ENCODE measurements at regions not wholly inside any gene's neighbourhood (a gene's known extent, or its start where the extent isn't known, plus 50 kb on each side); places are given as distances from the start of the nearest gene placed in this dataset.

DNA sequence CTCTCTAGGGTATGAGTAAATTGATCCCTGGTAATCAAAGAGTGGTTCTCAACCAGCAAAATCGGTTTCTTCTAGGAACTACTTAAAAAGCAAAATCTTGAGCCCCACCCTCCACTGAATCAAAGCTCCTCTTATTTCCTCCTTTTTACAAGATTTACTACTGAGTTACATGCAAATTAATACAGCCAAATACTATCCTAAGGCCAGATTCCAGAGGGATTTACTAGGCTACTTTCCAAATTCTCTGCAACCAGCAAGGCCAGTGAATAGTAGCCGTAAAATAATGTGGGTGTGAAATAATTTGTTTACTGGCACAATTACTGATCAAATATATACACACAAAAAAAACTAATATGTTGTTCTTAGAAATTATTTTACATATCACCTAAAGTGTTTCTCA lies 1583.8 kb downstream of the NCAM2 start:
- no peaks in the 10 kb centered on the region for H3K36me3 Mint-ChIP-seq
- H3K27ac Mint-ChIP-seq = no peak overlapping the region
- no peaks in the 10 kb centered on the region for H3K4me1 Mint-ChIP-seq (ENCODE audit: unreplicated experiment)
- TF ChIP-seq, protein P1, sequence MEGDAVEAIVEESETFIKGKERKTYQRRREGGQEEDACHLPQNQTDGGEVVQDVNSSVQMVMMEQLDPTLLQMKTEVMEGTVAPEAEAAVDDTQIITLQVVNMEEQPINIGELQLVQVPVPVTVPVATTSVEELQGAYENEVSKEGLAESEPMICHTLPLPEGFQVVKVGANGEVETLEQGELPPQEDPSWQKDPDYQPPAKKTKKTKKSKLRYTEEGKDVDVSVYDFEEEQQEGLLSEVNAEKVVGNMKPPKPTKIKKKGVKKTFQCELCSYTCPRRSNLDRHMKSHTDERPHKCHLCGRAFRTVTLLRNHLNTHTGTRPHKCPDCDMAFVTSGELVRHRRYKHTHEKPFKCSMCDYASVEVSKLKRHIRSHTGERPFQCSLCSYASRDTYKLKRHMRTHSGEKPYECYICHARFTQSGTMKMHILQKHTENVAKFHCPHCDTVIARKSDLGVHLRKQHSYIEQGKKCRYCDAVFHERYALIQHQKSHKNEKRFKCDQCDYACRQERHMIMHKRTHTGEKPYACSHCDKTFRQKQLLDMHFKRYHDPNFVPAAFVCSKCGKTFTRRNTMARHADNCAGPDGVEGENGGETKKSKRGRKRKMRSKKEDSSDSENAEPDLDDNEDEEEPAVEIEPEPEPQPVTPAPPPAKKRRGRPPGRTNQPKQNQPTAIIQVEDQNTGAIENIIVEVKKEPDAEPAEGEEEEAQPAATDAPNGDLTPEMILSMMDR (conservative IDR thresholded peaks at IDR 0.05) = no peak
- no peak overlapping the region for H3K4me3 Mint-ChIP-seq
- no peaks in the 10 kb centered on the region for H3K27me3 Mint-ChIP-seq
- no peak for DNase-seq (ENCODE audit: extremely low spot score, unreplicated experiment)
- no peaks in the 10 kb centered on the region for H3K9me3 Mint-ChIP-seq

DNA sequence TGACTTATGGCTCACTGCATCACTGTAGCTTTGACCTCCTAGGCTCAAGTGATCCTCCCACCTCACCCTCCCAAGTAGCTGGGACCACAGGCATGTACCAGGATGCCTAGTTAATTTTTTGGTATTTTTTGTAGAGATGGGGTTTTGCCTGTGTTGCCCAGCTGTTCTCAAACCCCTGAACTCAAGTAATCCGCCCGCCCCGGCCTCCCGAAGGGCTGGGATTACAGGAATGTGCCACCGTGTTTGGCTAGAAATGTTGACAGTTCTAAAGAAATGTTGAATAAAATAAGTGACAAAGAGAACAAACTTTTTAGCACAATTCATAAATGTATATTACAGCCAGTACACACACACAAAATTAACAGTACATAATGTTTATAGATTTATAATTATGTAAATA lies 1586.1 kb downstream of the NCAM2 start:
- DNase-seq (ENCODE audit: extremely low spot score, unreplicated experiment) = no peak
- H3K27me3 Mint-ChIP-seq = no peaks in the 10 kb centered on the region
- H3K9me3 Mint-ChIP-seq = no peaks in the 10 kb centered on the region
- TF ChIP-seq, protein P1 (conservative IDR thresholded peaks at IDR 0.05) = no peak
- H3K4me3 Mint-ChIP-seq = no peak overlapping the region
- no peaks in the 10 kb centered on the region for H3K36me3 Mint-ChIP-seq
- H3K27ac Mint-ChIP-seq = no peak overlapping the region
- no peaks in the 10 kb centered on the region for H3K4me1 Mint-ChIP-seq (ENCODE audit: unreplicated experiment)

DNA sequence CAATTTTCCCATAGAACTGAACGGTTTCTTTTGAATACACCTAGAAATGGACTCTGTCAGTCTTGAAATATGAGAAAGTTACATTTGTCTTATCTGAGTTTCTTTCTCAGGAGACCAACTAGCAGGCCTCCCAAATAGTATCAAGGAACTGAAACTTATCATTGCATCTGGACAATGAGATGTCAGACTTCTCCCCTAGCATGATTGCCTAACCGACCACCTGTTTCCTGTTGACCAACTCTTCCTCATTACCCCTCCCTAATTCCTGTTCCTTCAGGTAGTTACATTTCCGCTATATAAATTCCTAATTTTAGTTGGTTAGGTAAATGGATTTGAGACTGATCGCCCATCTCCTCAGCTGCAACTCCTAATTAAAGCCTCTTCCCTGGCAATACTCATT lies 1587.3 kb downstream of the NCAM2 start:
- H3K9me3 Mint-ChIP-seq = no peaks in the 10 kb centered on the region
- TF ChIP-seq, protein P1 (conservative IDR thresholded peaks at IDR 0.05) = no peak
- H3K4me3 Mint-ChIP-seq = no peak overlapping the region
- H3K4me1 Mint-ChIP-seq (ENCODE audit: unreplicated experiment) = no peaks in the 10 kb centered on the region
- no peaks in the 10 kb centered on the region for H3K27me3 Mint-ChIP-seq
- H3K27ac Mint-ChIP-seq = no peak overlapping the region
- DNase-seq (ENCODE audit: extremely low spot score, unreplicated experiment) = no peak
- no peaks in the 10 kb centered on the region for H3K36me3 Mint-ChIP-seq

- no peak for DNase-seq (ENCODE audit: extremely low spot score, unreplicated experiment)
- no peaks in the 10 kb centered on the region for H3K9me3 Mint-ChIP-seq
- H3K4me3 Mint-ChIP-seq = no peak overlapping the region
- TF ChIP-seq, protein P1 (conservative IDR thresholded peaks at IDR 0.05) = no peak
- H3K4me1 Mint-ChIP-seq (ENCODE audit: unreplicated experiment) = no peaks in the 10 kb centered on the region
- H3K27ac Mint-ChIP-seq = no peak overlapping the region
- H3K36me3 Mint-ChIP-seq = no peaks in the 10 kb centered on the region
- H3K27me3 Mint-ChIP-seq = no peaks in the 10 kb centered on the region
Observed at GRCh38 chr21:22597660-22598255, 1599.5 kb downstream of the NCAM2 start.

GRCh38 chr21:22609802-22610201 lies 1611.6 kb downstream of the NCAM2 start:
- DNase-seq (ENCODE audit: extremely low spot score, unreplicated experiment) = no peak
- no peak overlapping the region for H3K4me3 Mint-ChIP-seq
- TF ChIP-seq, protein P1 (conservative IDR thresholded peaks at IDR 0.05) = no peak
- H3K36me3 Mint-ChIP-seq = no peaks in the 10 kb centered on the region
- H3K4me1 Mint-ChIP-seq (ENCODE audit: unreplicated experiment) = no peaks in the 10 kb centered on the region
- H3K9me3 Mint-ChIP-seq = peaks cover 8% of the 10 kb centered on the region
- no peaks in the 10 kb centered on the region for H3K27me3 Mint-ChIP-seq
- H3K27ac Mint-ChIP-seq = no peak overlapping the region

DNA sequence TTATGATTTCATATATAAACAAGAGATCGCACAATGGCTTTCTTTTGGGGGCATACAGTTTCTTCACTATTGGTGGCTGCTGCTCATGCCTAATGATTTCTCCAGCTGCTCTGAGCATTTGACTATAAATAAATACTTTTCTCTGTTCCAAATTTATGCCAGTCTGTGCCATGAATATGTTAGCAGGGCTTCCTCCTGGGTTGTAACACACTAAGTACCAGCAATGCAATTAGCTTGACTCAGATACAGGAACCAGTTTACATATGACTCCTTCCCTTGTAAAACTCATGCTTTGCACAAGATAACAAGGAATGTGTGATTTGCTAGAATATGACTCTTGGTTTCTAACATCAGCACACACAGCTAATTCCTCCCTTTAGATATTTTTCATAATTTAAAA lies 1629.7 kb downstream of the NCAM2 start:
- H3K9me3 Mint-ChIP-seq = no peaks in the 10 kb centered on the region
- H3K4me3 Mint-ChIP-seq = no peak overlapping the region
- no peaks in the 10 kb centered on the region for H3K4me1 Mint-ChIP-seq (ENCODE audit: unreplicated experiment)
- no peak overlapping the region for H3K27ac Mint-ChIP-seq
- no peaks in the 10 kb centered on the region for H3K36me3 Mint-ChIP-seq
- TF ChIP-seq, protein P1 (conservative IDR thresholded peaks at IDR 0.05) = no peak
- DNase-seq (ENCODE audit: extremely low spot score, unreplicated experiment) = no peak
- no peaks in the 10 kb centered on the region for H3K27me3 Mint-ChIP-seq

All from type B pancreatic cell (in vitro differentiated cells).